AG04449 (cell line): ENCODE measurements at regions not wholly inside any gene's neighbourhood (a gene's known extent, or its start where the extent isn't known, plus 50 kb on each side); places are given as distances from the start of the nearest gene placed in this dataset.

Experiments
- CTCF ChIA-PET: fragments of 350-600 bp; formaldehyde crosslinking; extraction: SDS; loops from one replicate; lab custom pipeline; 2021; ENCODE audit warnings: antibody characterized with exemption; lab: Yijun Ruan, JAX
- POLR2A ChIA-PET: fragments of 400-600, 350-600 bp; formaldehyde crosslinking; extraction: SDS; loops from one replicate; lab custom pipeline; 2020; ENCODE audit warnings: antibody characterized with exemption, inconsistent platforms; lab: Yijun Ruan, JAX
- DNase-seq: peaks from one replicate; pipeline ENCODE4 v3.0.0-alpha.2; 2010; ENCODE audit warnings: low read depth, low spot score
- H3K4me3 ChIP-seq: 2 replicates; pipeline ENCODE4 v1.5.1; 2011; ENCODE audit warnings: low read depth, mild to moderate bottlenecking, control low read depth, low read length
- TF ChIP-seq, protein P1 (sequence below): IDR thresholded peaks from one replicate; pipeline ENCODE4 v1.5.1; 2011; ENCODE audit warnings: mild to moderate bottlenecking, moderate library complexity, low read length, control low read depth, inconsistent platforms; ENCODE audit not compliant: insufficient read depth; ENCODE audit errors: missing control alignments

DNA sequence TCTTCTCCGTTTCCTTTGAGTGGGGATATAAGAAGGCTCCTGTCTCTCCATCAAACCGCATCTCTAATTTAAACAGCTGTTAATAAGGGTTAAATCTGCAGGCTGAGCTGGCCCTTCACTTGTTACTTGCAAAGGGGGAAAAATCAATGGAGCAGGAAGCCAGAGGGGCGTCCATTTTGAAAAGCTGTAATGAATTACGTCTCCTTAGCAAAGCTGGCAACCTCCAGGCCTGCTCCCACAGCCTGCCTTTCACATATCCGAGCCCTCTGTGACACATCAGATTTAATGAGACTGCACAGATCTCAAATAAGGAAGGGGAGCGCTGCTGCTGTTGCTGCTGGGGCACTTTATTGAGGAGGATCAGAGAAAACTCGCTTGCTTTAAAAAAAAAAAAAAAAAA lies 320.8 kb downstream of the BLID start:
- POLR2A ChIA-PET, result no interaction called here
- no peak overlapping the region for H3K4me3 ChIP-seq
- TF ChIP-seq, protein P1, sequence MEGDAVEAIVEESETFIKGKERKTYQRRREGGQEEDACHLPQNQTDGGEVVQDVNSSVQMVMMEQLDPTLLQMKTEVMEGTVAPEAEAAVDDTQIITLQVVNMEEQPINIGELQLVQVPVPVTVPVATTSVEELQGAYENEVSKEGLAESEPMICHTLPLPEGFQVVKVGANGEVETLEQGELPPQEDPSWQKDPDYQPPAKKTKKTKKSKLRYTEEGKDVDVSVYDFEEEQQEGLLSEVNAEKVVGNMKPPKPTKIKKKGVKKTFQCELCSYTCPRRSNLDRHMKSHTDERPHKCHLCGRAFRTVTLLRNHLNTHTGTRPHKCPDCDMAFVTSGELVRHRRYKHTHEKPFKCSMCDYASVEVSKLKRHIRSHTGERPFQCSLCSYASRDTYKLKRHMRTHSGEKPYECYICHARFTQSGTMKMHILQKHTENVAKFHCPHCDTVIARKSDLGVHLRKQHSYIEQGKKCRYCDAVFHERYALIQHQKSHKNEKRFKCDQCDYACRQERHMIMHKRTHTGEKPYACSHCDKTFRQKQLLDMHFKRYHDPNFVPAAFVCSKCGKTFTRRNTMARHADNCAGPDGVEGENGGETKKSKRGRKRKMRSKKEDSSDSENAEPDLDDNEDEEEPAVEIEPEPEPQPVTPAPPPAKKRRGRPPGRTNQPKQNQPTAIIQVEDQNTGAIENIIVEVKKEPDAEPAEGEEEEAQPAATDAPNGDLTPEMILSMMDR, result no peak
- CTCF ChIA-PET, result no interaction called here
- no peak for DNase-seq

- DNase-seq, result no peak
- TF ChIP-seq, protein P1, result no peak
- POLR2A ChIA-PET, result no interaction called here
- H3K4me3 ChIP-seq, result no peak overlapping the region
- CTCF ChIA-PET, result interaction anchor here (1.5 kb wide), 1 partner anchor 12 kb away, joined by 4 read pairs; no protein-coding TSS in a partner anchor
These were observed 321.3 kb downstream of the BLID start for GRCh38 chr11:121794671-121795141.

DNA sequence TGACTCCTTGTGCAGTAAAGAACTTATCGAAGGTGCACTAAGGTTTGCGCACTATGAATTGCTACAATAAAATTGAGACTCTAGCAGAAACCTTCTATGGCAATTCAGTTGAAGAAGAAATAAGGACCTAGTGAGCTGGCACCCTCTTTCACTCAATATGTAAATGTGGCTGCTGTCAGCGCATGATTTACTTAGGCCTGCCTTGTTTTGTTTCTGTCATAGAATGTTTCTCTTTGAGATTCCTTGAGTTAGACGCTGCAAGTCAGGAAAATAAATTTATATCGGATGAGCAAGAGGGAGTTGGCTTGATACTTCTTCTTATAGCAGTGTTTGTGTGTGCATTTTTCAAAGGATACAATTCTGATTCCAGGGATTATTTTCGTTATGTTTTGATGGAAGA lies 322.1 kb downstream of the BLID start:
- DNase-seq, result no peak
- TF ChIP-seq, protein P1, result no peak
- ChIA-PET CTCF (interaction anchor here (1.5 kb wide), 1 partner anchor 12 kb away, joined by 4 read pairs; no protein-coding TSS in a partner anchor), POLR2A (no interaction called here)
- no peak overlapping the region for H3K4me3 ChIP-seq

DNA sequence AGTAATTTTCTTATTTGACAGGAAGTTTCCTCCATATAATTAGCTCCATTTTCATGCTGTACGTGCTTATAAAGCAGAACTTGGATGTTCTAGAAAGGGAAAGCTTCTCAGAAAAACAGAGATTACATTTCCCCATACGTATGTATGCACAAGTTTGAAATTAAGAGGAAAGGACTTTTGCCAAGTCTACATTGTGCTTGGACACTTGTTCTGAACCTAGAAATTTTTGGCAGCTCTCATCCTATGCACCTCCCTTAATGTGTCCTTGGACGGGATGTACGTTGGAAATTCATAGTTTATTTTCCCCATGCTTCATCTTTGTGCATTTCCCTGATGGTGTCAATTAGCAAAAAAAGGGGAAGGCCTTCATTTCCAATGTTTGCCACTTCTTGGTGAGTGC lies 322.7 kb downstream of the BLID start:
- TF ChIP-seq, protein P1, result no peak
- POLR2A ChIA-PET, result no interaction called here
- CTCF ChIA-PET, result interaction anchor here (1.5 kb wide), 1 partner anchor 11 kb away, joined by 4 read pairs; no protein-coding TSS in a partner anchor
- H3K4me3 ChIP-seq, result no peak overlapping the region
- DNase-seq, result no peak

- ChIA-PET POLR2A (no interaction called here), CTCF (no interaction called here)
- DNase-seq, result no peak
- TF ChIP-seq, protein P1, result no peak
- no peak overlapping the region for H3K4me3 ChIP-seq
These were observed 323.8 kb downstream of the BLID start for GRCh38 chr11:121792185-121792584.

DNA sequence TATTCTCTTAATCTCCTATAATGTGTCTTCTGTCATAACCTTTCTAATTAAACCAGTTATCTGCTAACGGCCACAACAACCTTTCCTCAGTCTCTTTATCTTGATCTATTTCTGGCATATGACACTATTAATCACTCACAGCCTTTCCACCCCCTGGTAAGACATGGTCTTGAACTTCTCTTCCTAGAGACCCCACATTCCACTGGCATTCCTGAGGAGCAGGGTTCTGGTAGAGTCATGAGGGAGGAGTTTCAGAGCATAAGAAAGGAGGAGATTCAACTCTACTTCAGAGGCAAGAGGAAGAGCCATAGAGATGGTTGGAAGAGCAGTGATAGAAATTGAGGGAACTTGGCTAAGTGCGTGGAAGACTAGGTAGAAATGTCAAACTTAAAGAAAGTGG lies 325.6 kb downstream of the BLID start:
- H3K4me3 ChIP-seq, result no peak overlapping the region
- ChIA-PET POLR2A (no interaction called here), CTCF (no interaction called here)
- DNase-seq, result no peak
- TF ChIP-seq, protein P1, result no peak
